Smooth muscle cell (in vitro differentiated cells): ENCODE measurements at regions not wholly inside any gene's neighbourhood (a gene's known extent, or its start where the extent isn't known, plus 50 kb on each side); places are given as distances from the start of the nearest gene placed in this dataset.

Source experiments
- DNase-seq: peaks from one replicate; lab custom pipeline; 2025; ENCODE audit not compliant: unreplicated experiment; lab: John Stamatoyannopoulos, UW
- H2AFZ ChIP-seq: fragments of 200-600 bp; sonication (generic); 2 replicates; pipeline ENCODE4 v1.6.0; 2016; ENCODE audit warnings: antibody characterized with exemption, low read depth, mild to moderate bottlenecking
- H3F3A ChIP-seq: fragments of 200-600 bp; sonication (generic); 2 replicates; pipeline ENCODE4 v1.6.0; 2017; ENCODE audit warnings: antibody characterized with exemption, low read depth
- H3K27ac ChIP-seq: fragments of 200-600 bp; sonication (generic); 2 replicates; pipeline ENCODE4 v1.5.1; 2016; ENCODE audit warnings: low read depth, mild to moderate bottlenecking
- H3K27me3 ChIP-seq: fragments of 200-600 bp; sonication (generic); 2 replicates; pipeline ENCODE4 v1.6.1; 2016; ENCODE audit warnings: low read depth, mild to moderate bottlenecking
- H3K36me3 ChIP-seq: fragments of 200-600 bp; sonication (generic); 2 replicates; pipeline ENCODE4 v1.5.1; 2016; ENCODE audit warnings: low read depth
- H3K4me1 ChIP-seq: fragments of 200-600 bp; sonication (generic); 2 replicates; pipeline ENCODE4 v1.5.1; 2016; ENCODE audit warnings: low read depth
- H3K4me2 ChIP-seq: fragments of 200-600 bp; sonication (generic); 2 replicates; pipeline ENCODE4 v1.6.0; 2016; ENCODE audit warnings: mild to moderate bottlenecking
- H3K4me3 ChIP-seq: fragments of 200-600 bp; sonication (generic); 2 replicates; pipeline ENCODE4 v1.5.1; 2016; ENCODE audit warnings: mild to moderate bottlenecking
- H3K79me2 ChIP-seq: fragments of 200-600 bp; sonication (generic); 2 replicates; pipeline ENCODE4 v1.6.0; 2016; ENCODE audit warnings: low read depth, mild to moderate bottlenecking
- H3K9ac ChIP-seq: fragments of 200-600 bp; sonication (generic); 2 replicates; pipeline ENCODE4 v1.6.0; 2016; ENCODE audit warnings: low read depth
- H3K9me3 ChIP-seq: fragments of 200-600 bp; sonication (generic); replicated peaks from 2 replicates; pipeline ENCODE4 v1.5.1; 2016; ENCODE audit warnings: low read depth
- H4K20me1 ChIP-seq: fragments of 200-600 bp; sonication (generic); 2 replicates; pipeline ENCODE4 v1.6.0; 2016; ENCODE audit warnings: low read depth
- WGBS: methylation state at CpG from one replicate; pipeline ENCODE4 v1.1.7; 2016; ENCODE audit warnings: low lambda C conversion rate; 5-methylcytosine and 5-hydroxymethylcytosine counted together
- TF ChIP-seq, protein P1 (sequence below): fragments of 200-600 bp; sonication (generic); IDR thresholded peaks from 2 replicates; pipeline ENCODE4 v1.5.1; 2017; ENCODE audit warnings: borderline replicate concordance, mild to moderate bottlenecking, antibody characterized with exemption; ENCODE audit not compliant: insufficient read depth, poor library complexity, severe bottlenecking

DNA sequence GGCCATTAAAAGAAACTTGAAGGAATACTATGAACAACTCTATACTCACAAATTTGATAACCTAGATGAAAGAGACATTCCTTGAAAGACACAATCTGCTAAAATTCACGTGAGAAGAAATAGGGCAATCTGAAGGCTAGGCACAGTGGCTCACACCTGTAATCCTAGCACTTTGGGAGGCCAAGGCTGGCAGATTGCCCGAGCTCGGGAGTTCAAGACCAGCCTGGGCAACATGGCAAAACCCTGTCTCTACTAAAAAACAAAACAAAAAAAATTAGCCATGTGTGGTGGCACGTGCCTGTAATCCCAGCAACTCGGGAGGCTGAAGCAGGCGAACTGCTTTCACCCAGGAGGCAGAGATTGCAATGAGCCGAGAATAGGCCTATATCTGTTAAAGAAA is 104.8 kb downstream of the HES1 start:
- H2AFZ ChIP-seq = no peak overlapping the region
- no peaks in the 10 kb centered on the region for H4K20me1 ChIP-seq
- no peak overlapping the region for H3K9ac ChIP-seq
- 93% methylated on average over 7 of the region's 7 CpGs for WGBS
- no peak overlapping the region for H3K4me2 ChIP-seq
- no peak for DNase-seq
- TF ChIP-seq, protein P1, sequence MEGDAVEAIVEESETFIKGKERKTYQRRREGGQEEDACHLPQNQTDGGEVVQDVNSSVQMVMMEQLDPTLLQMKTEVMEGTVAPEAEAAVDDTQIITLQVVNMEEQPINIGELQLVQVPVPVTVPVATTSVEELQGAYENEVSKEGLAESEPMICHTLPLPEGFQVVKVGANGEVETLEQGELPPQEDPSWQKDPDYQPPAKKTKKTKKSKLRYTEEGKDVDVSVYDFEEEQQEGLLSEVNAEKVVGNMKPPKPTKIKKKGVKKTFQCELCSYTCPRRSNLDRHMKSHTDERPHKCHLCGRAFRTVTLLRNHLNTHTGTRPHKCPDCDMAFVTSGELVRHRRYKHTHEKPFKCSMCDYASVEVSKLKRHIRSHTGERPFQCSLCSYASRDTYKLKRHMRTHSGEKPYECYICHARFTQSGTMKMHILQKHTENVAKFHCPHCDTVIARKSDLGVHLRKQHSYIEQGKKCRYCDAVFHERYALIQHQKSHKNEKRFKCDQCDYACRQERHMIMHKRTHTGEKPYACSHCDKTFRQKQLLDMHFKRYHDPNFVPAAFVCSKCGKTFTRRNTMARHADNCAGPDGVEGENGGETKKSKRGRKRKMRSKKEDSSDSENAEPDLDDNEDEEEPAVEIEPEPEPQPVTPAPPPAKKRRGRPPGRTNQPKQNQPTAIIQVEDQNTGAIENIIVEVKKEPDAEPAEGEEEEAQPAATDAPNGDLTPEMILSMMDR = no peak
- H3K36me3 ChIP-seq = no peaks in the 10 kb centered on the region
- no peak overlapping the region for H3K4me3 ChIP-seq
- H3F3A ChIP-seq = no peaks in the 10 kb centered on the region
- H3K79me2 ChIP-seq = no peaks in the 10 kb centered on the region
- H3K4me1 ChIP-seq = no peaks in the 10 kb centered on the region
- no peak overlapping the region for H3K27ac ChIP-seq
- H3K27me3 ChIP-seq = no peaks in the 10 kb centered on the region
- H3K9me3 ChIP-seq = no peaks in the 10 kb centered on the region

DNA sequence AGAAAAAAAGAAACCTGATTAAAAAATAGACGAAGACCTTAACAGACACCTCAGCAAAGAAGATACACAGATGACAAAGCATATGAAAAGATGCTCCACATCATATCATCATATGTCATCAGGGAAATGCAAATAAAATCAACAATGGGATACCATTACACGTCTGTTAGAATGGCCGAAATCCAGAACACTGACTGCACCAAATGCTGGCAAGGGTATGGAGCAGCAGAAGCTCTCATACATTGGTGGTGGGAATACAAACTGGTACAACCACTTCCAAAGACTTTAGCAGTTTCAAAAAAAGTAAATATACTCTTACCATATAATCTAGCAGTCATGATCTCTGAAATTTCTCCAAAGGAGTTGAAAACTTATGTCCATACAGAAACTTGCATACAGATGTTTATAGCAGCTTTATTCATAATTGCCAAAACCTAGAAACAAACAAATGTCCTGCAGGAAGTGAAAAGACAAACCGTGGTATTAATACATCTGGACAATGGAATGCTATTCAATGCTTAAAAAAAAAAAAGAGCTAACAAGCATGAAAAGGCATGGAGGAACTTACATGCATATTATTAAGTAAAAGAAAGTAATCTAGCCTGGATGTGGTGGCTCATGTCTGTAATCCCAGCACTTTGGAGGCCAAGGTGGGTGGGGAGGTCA is 107.4 kb downstream of the HES1 start:
- no peak overlapping the region for H3K4me3 ChIP-seq
- no peaks in the 10 kb centered on the region for H3K36me3 ChIP-seq
- DNase-seq = no peak
- no peak overlapping the region for H2AFZ ChIP-seq
- no peaks in the 10 kb centered on the region for H3K9me3 ChIP-seq
- H3K4me1 ChIP-seq = peaks cover 7% of the 10 kb centered on the region
- H3F3A ChIP-seq = peaks cover 3% of the 10 kb centered on the region
- no peak overlapping the region for H3K4me2 ChIP-seq
- H3K27ac ChIP-seq = no peak overlapping the region
- no peaks in the 10 kb centered on the region for H3K27me3 ChIP-seq
- TF ChIP-seq, protein P1 = no peak
- no peaks in the 10 kb centered on the region for H4K20me1 ChIP-seq
- no peaks in the 10 kb centered on the region for H3K79me2 ChIP-seq
- H3K9ac ChIP-seq = no peak overlapping the region
- WGBS = 91% methylated on average over 4 of the region's 4 CpGs

DNA sequence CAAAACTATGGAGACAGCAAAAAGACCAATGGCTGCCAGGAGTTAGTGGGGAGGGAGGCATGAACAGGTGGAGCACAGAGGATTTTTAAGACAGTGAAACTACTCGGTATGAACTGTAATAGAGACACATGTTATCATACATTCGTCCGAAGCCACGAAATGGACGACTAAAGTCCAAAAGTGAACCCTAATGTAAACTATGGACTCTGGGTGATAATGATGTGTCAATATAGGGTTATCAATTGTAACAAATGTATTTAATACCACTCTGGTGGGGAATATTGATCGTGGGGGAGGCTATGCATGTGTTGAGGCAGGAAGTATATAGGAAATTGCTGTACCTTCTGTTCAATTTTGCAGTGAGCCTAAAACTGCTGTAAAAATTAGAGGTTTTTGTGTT is 107.0 kb downstream of the CPN2 start:
- TF ChIP-seq, protein P1 = no peak
- WGBS = 91% methylated on average over 6 of the region's 6 CpGs

DNA sequence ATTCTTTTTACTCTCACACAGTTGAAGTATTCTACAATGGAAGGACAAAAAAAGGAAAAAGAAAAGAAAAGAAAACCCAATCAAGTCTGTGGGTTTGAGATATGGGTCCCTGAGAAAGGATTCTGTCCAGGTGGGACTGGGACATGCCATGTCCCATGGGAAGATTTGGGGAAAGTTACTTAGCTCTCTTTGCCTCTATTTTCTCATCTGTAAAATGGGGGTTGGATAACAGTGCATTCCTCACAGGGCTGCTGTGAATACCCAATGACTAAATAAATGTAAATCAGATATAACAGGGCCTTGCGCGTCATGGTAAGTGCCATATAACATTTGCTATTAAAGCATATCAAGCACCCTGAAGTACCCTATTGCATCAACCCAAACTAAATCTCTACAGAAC is 105.7 kb downstream of the CPN2 start:
- H2AFZ ChIP-seq = no peak overlapping the region
- DNase-seq = no peak
- peaks cover 20% of the 10 kb centered on the region for H3K4me1 ChIP-seq
- H4K20me1 ChIP-seq = no peaks in the 10 kb centered on the region
- H3K4me3 ChIP-seq = no peak overlapping the region
- H3K27me3 ChIP-seq = no peaks in the 10 kb centered on the region
- no peaks in the 10 kb centered on the region for H3K36me3 ChIP-seq
- no peaks in the 10 kb centered on the region for H3K79me2 ChIP-seq
- H3K9ac ChIP-seq = no peak overlapping the region
- TF ChIP-seq, protein P1 = no peak
- no peak overlapping the region for H3K27ac ChIP-seq
- WGBS = 97% methylated on average over 2 of the region's 2 CpGs
- no peak overlapping the region for H3K4me2 ChIP-seq
- H3F3A ChIP-seq = peaks cover 3% of the 10 kb centered on the region
- H3K9me3 ChIP-seq = no peaks in the 10 kb centered on the region

More for the DNA sequence above, 107.0 kb downstream of the CPN2 start:
- no peak overlapping the region for H3K4me3 ChIP-seq
- no peaks in the 10 kb centered on the region for H3K27me3 ChIP-seq
- H3K4me1 ChIP-seq = peaks cover 7% of the 10 kb centered on the region
- H3K9ac ChIP-seq = no peak overlapping the region
- no peaks in the 10 kb centered on the region for H3K36me3 ChIP-seq
- no peaks in the 10 kb centered on the region for H3K9me3 ChIP-seq
- DNase-seq = no peak
- H2AFZ ChIP-seq = no peak overlapping the region
- no peak overlapping the region for H3K27ac ChIP-seq
- H3K4me2 ChIP-seq = no peak overlapping the region
- H3F3A ChIP-seq = peaks cover 3% of the 10 kb centered on the region
- H3K79me2 ChIP-seq = no peaks in the 10 kb centered on the region
- no peaks in the 10 kb centered on the region for H4K20me1 ChIP-seq
